Muscle of arm (tissue), 1 donor: ENCODE measurements at regions not wholly inside any gene's neighbourhood (a gene's known extent, or its start where the extent isn't known, plus 50 kb on each side); places are given as distances from the start of the nearest gene placed in this dataset.
"Not testable (repeated sequence)": the region's sequence is repeated elsewhere in the genome, so short reads cannot be mapped to it uniquely, and the experiment has no call there.

ENCODE experiments used
- DNase-seq: peaks from one replicate; pipeline ENCODE4 v3.0.0-alpha.2; 2013

- peak; percentile 16 for DNase-seq
These were observed 275.5 kb upstream of the FRG2C start for GRCh38 chr3:75388486-75389124.

GRCh38 chr3:75393288-75393694 lies 270.8 kb upstream of the FRG2C start:
- not testable (repeated sequence) for DNase-seq

- not testable (repeated sequence) for DNase-seq
These were observed 270.0 kb upstream of the FRG2C start for GRCh38 chr3:75394102-75394501.

- DNase-seq, result not testable (repeated sequence)
These were observed 269.4 kb upstream of the FRG2C start for GRCh38 chr3:75394562-75395360.

GRCh38 chr3:75395580-75396315 lies 268.4 kb upstream of the FRG2C start:
- no peak for DNase-seq

- no peak for DNase-seq
These were observed 267.8 kb upstream of the FRG2C start for GRCh38 chr3:75396316-75396802.

- not testable (repeated sequence) for DNase-seq
These were observed 266.6 kb upstream of the FRG2C start for GRCh38 chr3:75397486-75397885.

GRCh38 chr3:75422101-75422945 lies 241.8 kb upstream of the FRG2C start:
- peak; percentile 24 for DNase-seq

GRCh38 chr3:75425379-75425778 lies 238.7 kb upstream of the FRG2C start:
- DNase-seq, result not testable (repeated sequence)

GRCh38 chr3:75427486-75427885 lies 236.6 kb upstream of the FRG2C start:
- not testable (repeated sequence) for DNase-seq

GRCh38 chr3:75427906-75428305 lies 236.2 kb upstream of the FRG2C start:
- DNase-seq, result not testable (repeated sequence)

- peak; percentile 71 for DNase-seq
These were observed 234.4 kb upstream of the FRG2C start for GRCh38 chr3:75429561-75430220.

GRCh38 chr3:75430406-75430805 lies 233.7 kb upstream of the FRG2C start:
- DNase-seq, result not testable (repeated sequence)

- not testable (repeated sequence) for DNase-seq
These were observed 233.0 kb upstream of the FRG2C start for GRCh38 chr3:75431120-75431519.

GRCh38 chr3:75432466-75432865 lies 231.7 kb upstream of the FRG2C start:
- not testable (repeated sequence) for DNase-seq

GRCh38 chr3:75432885-75433284 lies 231.2 kb upstream of the FRG2C start:
- DNase-seq, result not testable (repeated sequence)

GRCh38 chr3:75433295-75433694 lies 230.8 kb upstream of the FRG2C start:
- DNase-seq, result not testable (repeated sequence)

- peak; percentile 14 for DNase-seq
These were observed 229.7 kb upstream of the FRG2C start for GRCh38 chr3:75434276-75434912.

GRCh38 chr3:75434913-75435793 lies 229.0 kb upstream of the FRG2C start:
- peak; percentile 98 for DNase-seq
